ENCODE measurements at regions not wholly inside any gene's neighbourhood (a gene's known extent, or its start where the extent isn't known, plus 50 kb on each side); places are given as distances from the start of the nearest gene placed in this dataset.

GRCh38 chr9:10700291-10700690, 87.5 kb upstream of the PTPRD start:
- TF ChIP-seq EZH2 (IDR thresholded peaks at IDR 0.05; ENCODE audit: insufficient read depth, poor library complexity, severe bottlenecking) (no peak), EZH2phosphoT487 (IDR thresholded peaks at IDR 0.05; ENCODE audit: insufficient read depth, low read depth) (no peak)

Data from GM23248 (cell line).